ENCODE measurements at regions not wholly inside any gene's neighbourhood (a gene's known extent, or its start where the extent isn't known, plus 50 kb on each side); places are given as distances from the start of the nearest gene placed in this dataset.

DNA sequence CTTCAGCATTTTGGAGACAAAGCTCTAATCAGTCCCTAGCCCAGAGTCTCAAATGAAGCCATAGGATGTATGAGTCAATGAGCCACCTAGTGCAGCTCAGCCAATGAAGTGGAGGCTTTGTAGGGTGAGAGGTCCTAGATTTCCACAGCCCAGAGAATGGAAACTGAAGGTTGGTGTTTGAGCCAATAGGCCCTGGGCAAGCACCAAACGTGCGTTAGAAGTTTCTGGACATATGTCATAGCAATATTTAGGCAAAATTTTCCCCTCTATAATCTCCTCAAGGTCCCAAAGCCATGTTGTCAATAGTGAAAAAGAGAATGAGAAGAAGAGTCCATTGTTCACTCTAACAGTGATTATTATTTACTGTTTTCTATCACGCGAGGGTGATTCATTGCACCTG, 361.3 kb downstream of the PLPP3 start:
- Histone ChIP-seq H3K18ac (ENCODE audit: low read length) (no peak overlapping the region), H3K14ac (ENCODE audit: low read length) (no peak overlapping the region), H2AK5ac (ENCODE audit: low read depth, low read length) (no peak overlapping the region), H3K9me3 (replicated peaks in 1 of 2; ENCODE audit: control insufficient read depth in 2 of 2, insufficient read depth in 1 of 2, low read depth in 1 of 2, low read length in 2 of 2) (no peaks in the 10 kb centered on the region), H2BK12ac (ENCODE audit: low read length) (no peak overlapping the region), H2BK15ac (ENCODE audit: low read length) (no peak overlapping the region), H4K8ac (ENCODE audit: low read depth, low read length) (no peak overlapping the region), H3K4me1 (ENCODE audit: control insufficient read depth in 2 of 2, insufficient read depth in 1 of 2, low read depth in 1 of 2, low read length in 2 of 2) (peaks cover 1 to 5% of the 10 kb centered on the region in 2 donors), H3K27ac (replicated peaks; ENCODE audit: low read length) (no peak overlapping the region), H3K4me2 (ENCODE audit: insufficient read depth, low read length, poor library complexity, severe bottlenecking) (no peak overlapping the region), H3K23ac (ENCODE audit: low read depth, low read length, poor library complexity) (no peak overlapping the region), H3K4me3 (ENCODE audit: low read length in 2 of 2) (no peak overlapping the region), H3K9ac (ENCODE audit: low read depth, low read length, poor library complexity) (no peak overlapping the region), H3K36me3 (replicated peaks in 1 of 2; ENCODE audit: control insufficient read depth in 2 of 2, insufficient read depth in 2 of 2, low read length in 2 of 2) (no peaks in the 10 kb centered on the region), H2AFZ (ENCODE audit: low read length) (no peak overlapping the region), H3K4ac (ENCODE audit: low read length) (no peak overlapping the region), H3K79me1 (ENCODE audit: low read depth, low read length) (no peaks in the 10 kb centered on the region), H4K91ac (ENCODE audit: low read depth, low read length, poor library complexity) (no peak overlapping the region), H3K27me3 (ENCODE audit: control insufficient read depth in 3 of 3, insufficient read depth in 3 of 3, low read depth in 1 of 3, low read length in 3 of 3) (no peaks in the 10 kb centered on the region), H2BK120ac (ENCODE audit: low read depth, low read length) (no peak overlapping the region), H2BK5ac (ENCODE audit: low read length) (no peak overlapping the region)
- WGBS, 2 donors (ENCODE audit: extremely low coverage in 2 of 2, insufficient read length in 2 of 2, insufficient replicate concordance in 1 of 2) = no CpG with 5 or more reads among the region's 4 CpGs
- DNase-seq (ENCODE audit: low spot score) = no peak

DNA sequence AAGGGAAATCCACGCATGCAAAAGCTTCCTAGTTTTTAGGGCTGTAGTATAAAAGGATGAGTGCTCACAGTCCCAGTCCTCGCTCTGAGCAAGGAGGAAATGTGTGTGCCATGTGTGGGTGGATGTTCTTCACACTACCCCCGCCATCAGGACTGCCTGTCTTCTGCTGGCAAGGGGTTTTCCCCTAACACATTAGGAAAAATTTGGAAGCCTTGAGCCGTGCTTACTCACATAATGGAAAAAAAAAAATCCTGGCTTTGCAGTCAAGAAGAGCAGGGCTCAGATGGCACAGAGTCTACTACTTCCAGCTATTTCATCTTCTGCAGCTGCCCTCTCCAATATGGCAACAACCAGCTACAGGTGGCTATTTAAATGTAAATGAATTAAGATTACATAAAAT, 363.1 kb downstream of the PLPP3 start:
- Histone ChIP-seq H3K18ac (ENCODE audit: low read length) (no peak overlapping the region), H3K4me3 (ENCODE audit: low read length in 2 of 2) (no peak overlapping the region), H3K4ac (ENCODE audit: low read length) (no peak overlapping the region), H3K4me2 (ENCODE audit: insufficient read depth, low read length, poor library complexity, severe bottlenecking) (no peak overlapping the region), H3K14ac (ENCODE audit: low read length) (no peak overlapping the region), H3K36me3 (replicated peaks in 1 of 2; ENCODE audit: control insufficient read depth in 2 of 2, insufficient read depth in 2 of 2, low read length in 2 of 2) (no peaks in the 10 kb centered on the region), H4K8ac (ENCODE audit: low read depth, low read length) (no peak overlapping the region), H3K27ac (replicated peaks; ENCODE audit: low read length) (no peak overlapping the region), H3K9ac (ENCODE audit: low read depth, low read length, poor library complexity) (no peak overlapping the region), H3K79me1 (ENCODE audit: low read depth, low read length) (no peaks in the 10 kb centered on the region), H2BK5ac (ENCODE audit: low read length) (no peak overlapping the region), H2BK120ac (ENCODE audit: low read depth, low read length) (no peak overlapping the region), H3K23ac (ENCODE audit: low read depth, low read length, poor library complexity) (no peak overlapping the region), H2AFZ (ENCODE audit: low read length) (peak overlapping the region; percentile 49), H3K27me3 (ENCODE audit: control insufficient read depth in 3 of 3, insufficient read depth in 3 of 3, low read depth in 1 of 3, low read length in 3 of 3) (no peaks in the 10 kb centered on the region), H4K91ac (ENCODE audit: low read depth, low read length, poor library complexity) (no peak overlapping the region), H2BK15ac (ENCODE audit: low read length) (no peak overlapping the region), H3K4me1 (ENCODE audit: control insufficient read depth in 2 of 2, insufficient read depth in 1 of 2, low read depth in 1 of 2, low read length in 2 of 2) (peaks cover 1 to 5% of the 10 kb centered on the region in 2 donors), H2BK12ac (ENCODE audit: low read length) (no peak overlapping the region), H2AK5ac (ENCODE audit: low read depth, low read length) (no peak overlapping the region), H3K9me3 (replicated peaks in 1 of 2; ENCODE audit: control insufficient read depth in 2 of 2, insufficient read depth in 1 of 2, low read depth in 1 of 2, low read length in 2 of 2) (no peaks in the 10 kb centered on the region)
- DNase-seq (ENCODE audit: low spot score) = no peak
- WGBS, 2 donors (ENCODE audit: extremely low coverage in 2 of 2, insufficient read length in 2 of 2, insufficient replicate concordance in 1 of 2) = no CpG with 5 or more reads among the region's 4 CpGs

DNA sequence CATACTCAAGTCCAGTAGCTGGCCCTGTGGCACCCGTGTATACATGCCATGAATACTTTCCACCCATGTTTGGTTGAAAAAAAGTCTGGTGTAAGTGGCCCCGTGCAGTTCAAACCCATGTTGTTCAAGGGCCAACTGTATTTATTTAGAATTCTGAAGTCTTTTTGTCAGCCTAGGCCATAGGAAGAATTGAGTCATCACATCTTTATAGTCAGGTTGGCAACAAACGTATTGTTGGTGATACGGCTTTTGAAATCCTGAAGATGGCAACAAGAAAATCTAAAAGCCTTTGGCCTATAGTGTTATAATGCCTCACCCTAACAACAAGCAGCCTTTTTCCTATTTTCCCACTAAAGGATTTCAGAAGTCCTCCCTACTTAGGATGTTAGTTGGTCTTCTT, 363.6 kb downstream of the PLPP3 start:
- Histone ChIP-seq H3K4me1 (ENCODE audit: control insufficient read depth in 2 of 2, insufficient read depth in 1 of 2, low read depth in 1 of 2, low read length in 2 of 2) (peaks cover 1 to 5% of the 10 kb centered on the region in 2 donors), H3K79me1 (ENCODE audit: low read depth, low read length) (no peaks in the 10 kb centered on the region), H3K14ac (ENCODE audit: low read length) (no peak overlapping the region), H3K23ac (ENCODE audit: low read depth, low read length, poor library complexity) (no peak overlapping the region), H3K27ac (replicated peaks; ENCODE audit: low read length) (no peak overlapping the region), H3K4me3 (ENCODE audit: low read length in 2 of 2) (no peak overlapping the region), H2BK120ac (ENCODE audit: low read depth, low read length) (no peak overlapping the region), H4K8ac (ENCODE audit: low read depth, low read length) (no peak overlapping the region), H3K4ac (ENCODE audit: low read length) (no peak overlapping the region), H3K9ac (ENCODE audit: low read depth, low read length, poor library complexity) (no peak overlapping the region), H2AFZ (ENCODE audit: low read length) (peak overlapping the region; percentile 49), H3K9me3 (replicated peaks in 1 of 2; ENCODE audit: control insufficient read depth in 2 of 2, insufficient read depth in 1 of 2, low read depth in 1 of 2, low read length in 2 of 2) (no peaks in the 10 kb centered on the region), H2BK5ac (ENCODE audit: low read length) (no peak overlapping the region), H2AK5ac (ENCODE audit: low read depth, low read length) (no peak overlapping the region), H2BK15ac (ENCODE audit: low read length) (no peak overlapping the region), H3K18ac (ENCODE audit: low read length) (no peak overlapping the region), H3K4me2 (ENCODE audit: insufficient read depth, low read length, poor library complexity, severe bottlenecking) (no peak overlapping the region), H3K27me3 (ENCODE audit: control insufficient read depth in 3 of 3, insufficient read depth in 3 of 3, low read depth in 1 of 3, low read length in 3 of 3) (no peaks in the 10 kb centered on the region), H4K91ac (ENCODE audit: low read depth, low read length, poor library complexity) (no peak overlapping the region), H2BK12ac (ENCODE audit: low read length) (no peak overlapping the region), H3K36me3 (replicated peaks in 1 of 2; ENCODE audit: control insufficient read depth in 2 of 2, insufficient read depth in 2 of 2, low read length in 2 of 2) (no peaks in the 10 kb centered on the region)
- no peak for DNase-seq (ENCODE audit: low spot score)
- WGBS, 2 donors (ENCODE audit: extremely low coverage in 2 of 2, insufficient read length in 2 of 2, insufficient replicate concordance in 1 of 2) = no CpG with 5 or more reads among the region's 4 CpGs

DNA sequence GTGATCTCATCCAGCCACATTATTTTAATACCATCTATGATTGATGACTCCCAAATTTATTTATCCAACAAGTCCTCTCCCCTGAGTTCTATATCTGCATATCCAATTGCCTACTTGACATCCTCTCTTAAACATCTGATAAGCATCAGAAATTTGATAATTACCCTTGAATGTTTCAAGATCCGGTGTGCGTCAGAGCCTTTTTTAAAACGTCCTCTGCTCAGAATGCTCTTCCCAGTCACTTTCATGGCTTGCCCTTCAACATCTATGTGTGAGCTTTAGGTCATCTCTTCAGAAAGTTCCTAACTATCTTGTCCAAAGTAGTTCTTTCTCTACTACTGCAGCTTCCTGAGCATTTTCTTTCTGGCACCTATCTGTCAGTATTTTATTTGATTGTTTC, 364.3 kb downstream of the PLPP3 start:
- H2BK15ac ChIP-seq (ENCODE audit: low read length) = no peak overlapping the region
- no peak overlapping the region for H2BK120ac ChIP-seq (ENCODE audit: low read depth, low read length)
- no peak for DNase-seq (ENCODE audit: low spot score)
- no peak overlapping the region for H3K9ac ChIP-seq (ENCODE audit: low read depth, low read length, poor library complexity)
- no peak overlapping the region for H3K4me2 ChIP-seq (ENCODE audit: insufficient read depth, low read length, poor library complexity, severe bottlenecking)
- no peaks in the 10 kb centered on the region for H3K36me3 ChIP-seq (replicated peaks in 1 of 2; ENCODE audit: control insufficient read depth in 2 of 2, insufficient read depth in 2 of 2, low read length in 2 of 2)
- no peak overlapping the region for H3K4me3 ChIP-seq (ENCODE audit: low read length in 2 of 2)
- H3K79me1 ChIP-seq (ENCODE audit: low read depth, low read length) = no peaks in the 10 kb centered on the region
- no peak overlapping the region for H2BK5ac ChIP-seq (ENCODE audit: low read length)
- H3K4ac ChIP-seq (ENCODE audit: low read length) = no peak overlapping the region
- peaks cover 1 to 5% of the 10 kb centered on the region in 2 donors for H3K4me1 ChIP-seq (ENCODE audit: control insufficient read depth in 2 of 2, insufficient read depth in 1 of 2, low read depth in 1 of 2, low read length in 2 of 2)
- no peak overlapping the region for H3K14ac ChIP-seq (ENCODE audit: low read length)
- H3K23ac ChIP-seq (ENCODE audit: low read depth, low read length, poor library complexity) = no peak overlapping the region
- H2AK5ac ChIP-seq (ENCODE audit: low read depth, low read length) = no peak overlapping the region
- H4K8ac ChIP-seq (ENCODE audit: low read depth, low read length) = no peak overlapping the region
- no peak overlapping the region for H4K91ac ChIP-seq (ENCODE audit: low read depth, low read length, poor library complexity)
- H3K27ac ChIP-seq (replicated peaks; ENCODE audit: low read length) = no peak overlapping the region
- no peaks in the 10 kb centered on the region for H3K27me3 ChIP-seq (ENCODE audit: control insufficient read depth in 3 of 3, insufficient read depth in 3 of 3, low read depth in 1 of 3, low read length in 3 of 3)
- no peak overlapping the region for H3K18ac ChIP-seq (ENCODE audit: low read length)
- WGBS, 2 donors (ENCODE audit: extremely low coverage in 2 of 2, insufficient read length in 2 of 2, insufficient replicate concordance in 1 of 2) = no CpG with 5 or more reads among the region's 3 CpGs
- no peaks in the 10 kb centered on the region for H3K9me3 ChIP-seq (replicated peaks in 1 of 2; ENCODE audit: control insufficient read depth in 2 of 2, insufficient read depth in 1 of 2, low read depth in 1 of 2, low read length in 2 of 2)
- no peak overlapping the region for H2AFZ ChIP-seq (ENCODE audit: low read length)
- no peak overlapping the region for H2BK12ac ChIP-seq (ENCODE audit: low read length)

All from neuronal stem cell (in vitro differentiated cells).